Glomerular visceral epithelial cell (primary cell): ENCODE measurements at regions not wholly inside any gene's neighbourhood (a gene's known extent, or its start where the extent isn't known, plus 50 kb on each side); places are given as distances from the start of the nearest gene placed in this dataset.

ENCODE experiments used
- DNase-seq: peaks from one replicate; pipeline ENCODE4 v3.0.0-alpha.2; 2016; ENCODE audit errors: extremely low spot score

DNA sequence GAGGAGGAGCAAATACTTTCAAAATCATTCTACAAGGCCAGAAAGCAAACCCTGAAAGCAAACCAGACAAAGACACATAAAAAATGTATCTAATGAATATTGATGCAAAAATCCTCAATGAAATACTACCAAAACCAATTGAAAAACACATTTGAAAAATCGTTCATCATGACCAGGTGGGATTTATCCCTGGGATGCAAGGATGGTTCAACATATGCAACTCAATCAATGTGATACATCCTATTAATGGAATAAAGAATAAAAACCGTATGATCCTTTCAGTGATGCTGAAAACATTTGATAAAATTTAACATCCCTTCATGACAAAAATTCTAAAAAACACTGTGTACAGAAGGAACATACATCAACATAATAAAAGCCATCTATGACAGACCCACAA lies 337.6 kb downstream of the NNT start:
- no peak for DNase-seq

DNA sequence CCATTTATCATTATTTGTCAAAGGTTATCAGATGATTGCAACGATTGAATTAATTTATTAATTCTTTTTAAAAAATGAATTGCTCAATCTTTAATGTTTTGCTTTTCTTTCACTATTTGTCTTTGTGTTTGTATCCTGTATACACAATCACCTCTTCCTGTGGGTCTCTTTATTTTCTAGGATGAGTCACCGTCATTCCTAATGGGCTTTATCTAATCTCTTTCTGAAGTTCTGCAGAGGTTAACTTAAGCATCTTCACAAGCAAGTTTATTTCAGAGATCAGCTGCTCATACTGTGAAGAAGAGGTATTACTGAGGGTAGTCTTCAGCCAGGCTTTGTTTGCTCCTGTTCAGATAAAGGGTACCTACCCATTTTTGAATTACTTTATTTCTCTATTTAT lies 323.9 kb downstream of the NNT start:
- DNase-seq: no peak

DNA sequence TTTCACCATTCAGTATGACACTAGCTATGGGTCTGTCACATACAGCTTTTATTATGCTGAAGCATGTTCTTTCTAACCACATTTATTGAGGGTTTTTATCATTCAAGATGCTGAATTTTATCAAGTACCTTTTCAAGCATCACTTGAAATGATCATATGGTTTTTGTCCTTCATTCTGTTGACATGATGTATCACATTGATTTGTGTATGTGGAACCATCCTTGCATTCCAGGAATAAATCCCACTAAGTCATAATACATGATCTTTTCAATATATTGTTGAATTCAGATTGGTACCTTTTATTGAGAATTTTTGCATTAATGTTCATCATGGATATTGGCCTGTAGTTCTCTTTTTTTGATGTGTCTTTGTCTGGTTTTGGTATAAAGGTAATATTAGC lies 317.4 kb downstream of the NNT start:
- DNase-seq: no peak

DNA sequence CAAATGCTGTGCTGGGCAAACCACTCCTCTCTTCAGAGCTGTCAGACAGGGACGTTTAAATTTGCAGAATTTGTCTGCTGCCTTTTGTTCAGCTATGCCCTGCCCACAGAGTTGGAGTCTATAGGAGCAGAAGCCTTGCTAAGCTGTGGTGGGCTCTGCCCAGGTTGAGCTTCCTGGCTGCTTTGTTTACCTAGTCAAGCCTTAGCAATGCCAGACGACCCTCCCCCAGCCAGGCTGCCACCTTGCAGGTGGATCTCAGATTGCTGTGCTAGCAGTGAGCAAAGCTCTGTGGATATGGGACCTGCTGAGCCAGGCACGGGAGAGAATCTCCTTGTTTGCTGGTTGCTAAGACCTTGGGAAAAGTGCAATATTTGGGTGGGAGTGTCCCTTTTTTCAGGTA lies 314.9 kb downstream of the NNT start:
- no peak for DNase-seq

DNA sequence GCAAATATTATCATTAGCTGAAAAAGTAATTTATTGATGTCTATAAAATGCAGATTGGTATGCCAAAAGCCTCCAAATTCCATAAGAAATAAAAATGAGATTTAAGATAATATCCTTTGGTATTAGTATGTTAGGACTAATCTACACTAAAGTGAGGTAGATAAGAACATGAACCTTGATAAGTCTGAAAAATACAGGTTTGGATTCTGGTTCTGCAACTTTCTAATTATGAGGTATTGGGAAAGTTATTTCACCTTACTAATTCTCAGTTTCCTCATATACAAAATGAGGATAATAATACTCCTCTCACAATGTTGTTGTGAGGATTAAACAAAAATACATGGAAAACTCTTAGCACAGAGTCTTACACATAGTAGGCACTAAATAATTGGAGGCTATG lies 300.1 kb downstream of the NNT start:
- no peak for DNase-seq

DNA sequence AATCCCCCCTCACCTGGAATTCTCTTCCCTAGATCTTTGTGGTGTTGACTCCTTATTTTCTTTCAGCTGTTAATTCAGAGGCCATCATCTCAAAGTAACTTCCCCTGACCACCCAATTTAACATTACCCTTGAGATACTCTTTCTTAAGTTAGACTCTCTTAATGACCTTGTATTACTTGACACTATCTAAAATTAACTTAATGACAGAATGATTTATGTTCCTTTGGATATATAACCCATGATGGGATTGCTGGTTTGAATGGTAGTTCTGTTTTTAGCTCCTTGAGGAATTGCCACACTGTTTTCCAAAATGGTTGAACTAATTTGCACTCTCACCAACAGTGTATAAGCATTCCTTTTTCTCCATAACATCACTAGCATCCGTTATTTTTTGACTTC lies 298.0 kb downstream of the NNT start:
- no peak for DNase-seq

DNA sequence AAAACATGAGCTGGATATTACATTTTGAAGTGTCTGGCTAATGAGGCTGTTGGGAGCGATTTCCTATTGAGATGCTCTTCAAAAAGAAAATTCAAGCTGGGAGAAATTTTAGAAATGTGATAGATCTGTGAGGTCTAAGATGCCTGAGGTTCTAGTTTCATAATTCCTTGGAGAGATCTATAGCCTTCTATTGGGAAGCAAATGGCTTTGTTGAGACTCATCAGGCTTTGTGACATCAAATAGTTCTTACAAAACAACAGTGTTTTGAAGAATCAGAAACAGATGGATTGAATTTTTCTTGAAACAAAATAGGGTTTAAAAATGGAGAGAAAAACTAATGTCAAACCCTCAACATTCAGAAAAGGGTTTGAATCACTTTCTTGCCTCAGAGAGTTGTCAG lies 292.9 kb downstream of the NNT start:
- DNase-seq: no peak

DNA sequence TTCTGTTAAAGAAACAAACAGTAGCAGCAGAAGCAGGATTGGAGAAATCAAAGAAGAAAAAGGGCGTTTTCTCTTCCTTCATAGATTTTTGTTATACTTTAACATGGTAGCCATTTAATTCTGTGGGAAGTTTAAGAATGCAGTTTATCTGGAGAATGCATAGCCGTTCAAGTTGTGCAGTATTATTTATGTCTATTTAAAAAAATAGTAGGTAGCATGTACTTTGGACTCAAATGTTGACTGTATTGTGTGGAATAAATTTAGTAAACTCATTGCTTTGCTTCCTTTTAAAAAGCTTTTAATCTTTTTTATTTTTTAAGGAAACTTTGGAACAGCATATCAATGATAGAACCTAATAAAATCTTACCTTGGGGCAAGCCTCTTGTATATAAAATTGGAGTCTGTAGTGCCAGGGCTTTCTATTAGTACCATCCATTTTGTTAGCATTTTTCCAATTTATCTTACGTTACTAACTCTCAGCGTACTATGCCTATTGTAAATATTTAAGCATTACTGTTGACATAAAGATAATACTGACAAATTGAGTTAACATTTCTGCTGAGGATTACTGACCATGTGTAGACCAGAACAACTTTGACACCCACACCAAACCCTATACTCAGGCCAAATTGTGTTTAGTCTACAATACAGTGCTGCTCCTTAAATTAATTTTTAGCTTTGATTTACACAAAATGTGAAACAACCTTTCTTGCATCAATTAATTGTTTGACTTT lies 291.1 kb downstream of the NNT start:
- no peak for DNase-seq

DNA sequence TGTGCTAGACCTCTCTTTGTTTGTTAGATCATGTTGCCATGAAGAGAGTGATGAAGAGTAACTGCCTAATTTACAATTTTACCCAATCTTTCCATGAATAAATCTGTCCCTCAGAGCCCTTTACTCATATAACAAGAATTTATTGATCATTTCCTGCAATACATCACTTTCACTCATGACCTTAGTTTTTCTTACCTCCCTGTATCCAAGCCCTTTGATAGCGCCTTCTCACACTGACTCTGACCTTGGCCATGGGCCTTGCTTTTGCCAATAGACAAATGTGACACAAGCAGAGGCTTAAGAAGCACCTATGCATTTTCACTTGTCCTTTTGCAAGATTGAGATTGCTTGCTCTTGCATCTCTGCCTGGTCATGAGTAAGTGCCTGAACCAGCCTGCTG lies 288.1 kb downstream of the NNT start:
- DNase-seq: no peak

DNA sequence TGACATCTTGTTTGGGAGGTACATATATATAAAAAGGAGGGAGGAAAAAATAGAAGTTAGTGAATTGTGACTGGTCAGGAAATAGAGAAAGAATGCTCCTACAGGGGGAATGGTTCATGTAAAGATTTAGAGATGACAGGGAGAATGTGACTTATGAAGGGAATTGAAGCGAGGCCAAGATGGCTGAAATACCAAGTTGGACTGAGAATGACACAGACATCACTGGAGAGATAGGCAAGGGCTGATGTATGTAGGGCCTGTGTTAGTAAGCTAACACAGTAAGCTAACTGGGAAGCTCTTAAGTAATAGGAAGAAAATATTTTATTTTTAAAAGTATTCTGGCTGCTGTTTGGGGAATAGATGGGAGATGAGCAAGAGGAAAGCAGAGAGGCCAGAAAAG lies 286.3 kb downstream of the NNT start:
- DNase-seq: no peak

DNA sequence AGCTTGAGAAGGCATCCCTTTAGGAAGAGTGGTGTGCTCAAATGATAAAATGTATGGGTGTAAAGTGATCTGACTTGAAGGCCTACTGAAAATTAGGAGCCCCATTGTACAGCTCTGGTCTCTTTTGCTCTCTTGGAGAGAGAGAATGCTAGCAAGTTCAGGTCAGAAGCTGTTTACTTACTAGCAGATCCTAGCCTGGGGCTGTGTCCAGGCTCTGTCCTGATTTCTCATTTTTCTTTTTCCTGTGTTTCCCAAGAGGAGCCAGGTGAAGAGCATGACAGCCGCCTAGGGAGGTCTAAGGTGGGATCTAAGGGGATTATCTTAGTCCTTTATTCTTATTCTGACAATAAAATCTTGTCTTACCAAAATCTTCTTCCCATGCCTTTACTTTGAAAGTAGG lies 272.8 kb downstream of the NNT start:
- no peak for DNase-seq

DNA sequence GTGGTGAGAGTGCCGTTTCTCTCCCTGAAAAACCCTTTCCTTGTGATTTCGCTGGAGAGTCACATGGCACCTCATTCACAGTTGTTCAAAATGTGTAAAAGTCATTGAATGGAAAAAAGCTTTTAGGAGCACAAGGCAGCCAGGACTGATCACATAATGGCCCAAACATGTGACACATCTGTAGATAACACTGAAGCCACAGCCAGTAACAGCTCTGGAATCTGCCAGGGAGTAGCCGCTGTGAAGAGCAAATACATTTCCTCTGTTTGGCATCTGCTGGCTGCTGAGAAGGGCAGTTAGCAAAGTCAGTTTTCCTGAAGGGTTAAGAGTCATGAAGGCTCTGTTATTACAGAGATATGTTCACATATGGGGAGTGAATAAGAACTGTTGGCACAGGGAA lies 271.8 kb downstream of the NNT start:
- DNase-seq: no peak

DNA sequence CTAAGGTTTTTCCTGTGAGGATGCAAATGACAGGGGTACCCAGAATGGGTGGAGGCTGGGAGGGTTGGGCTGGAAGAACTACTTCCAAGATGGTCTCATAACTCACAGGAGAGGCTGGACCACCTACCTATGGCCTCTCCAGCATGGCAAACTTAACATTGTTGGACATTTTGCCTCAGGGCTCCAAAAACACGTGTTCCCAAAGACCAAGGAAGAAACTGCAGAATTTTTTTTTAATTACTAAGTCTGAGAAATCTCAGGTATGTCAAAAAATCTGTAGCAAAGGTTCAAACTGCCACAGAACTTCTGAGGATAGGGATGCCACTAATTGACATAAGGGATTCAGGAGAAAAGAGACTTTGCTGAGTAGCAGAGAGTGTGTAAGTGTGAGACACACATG lies 270.8 kb downstream of the NNT start:
- DNase-seq: no peak

DNA sequence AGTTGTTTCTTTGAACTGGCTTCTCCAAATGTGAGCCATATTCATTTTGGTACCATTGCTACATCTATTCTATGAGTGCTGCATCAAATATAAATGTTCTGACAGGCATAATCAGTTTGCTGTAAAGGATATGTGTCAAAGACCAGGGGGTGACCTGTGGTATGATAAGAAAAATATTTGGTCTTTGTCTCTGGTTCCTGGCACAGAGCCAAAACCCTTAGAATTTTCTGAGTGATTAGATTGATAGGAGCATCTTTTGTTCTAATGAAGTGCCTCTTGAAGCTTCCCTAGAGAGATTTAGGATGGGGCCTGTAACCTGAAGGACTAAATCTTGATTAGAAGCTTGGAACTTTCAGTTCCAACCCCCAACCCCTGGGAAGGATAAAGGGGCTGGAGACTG lies 256.3 kb downstream of the NNT start:
- no peak for DNase-seq

DNA sequence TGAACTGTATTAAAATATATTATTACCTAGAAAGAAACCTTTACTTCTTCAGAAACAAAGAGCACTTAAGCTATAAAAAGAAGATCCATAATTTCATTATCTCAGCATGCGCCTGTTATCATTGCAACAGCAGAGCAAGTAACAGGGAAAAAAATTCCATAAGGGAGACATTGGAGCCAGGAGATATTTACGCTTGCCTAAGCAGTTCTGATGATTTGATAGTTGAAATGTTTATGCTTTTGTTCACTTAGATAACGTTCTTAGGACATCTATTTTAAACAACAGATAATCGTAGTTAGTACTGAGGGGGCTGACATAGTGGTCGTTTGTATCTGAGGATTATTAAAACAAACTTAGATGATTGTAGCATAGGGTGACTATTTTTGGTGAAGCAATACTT lies 252.5 kb downstream of the NNT start:
- DNase-seq: no peak

DNA sequence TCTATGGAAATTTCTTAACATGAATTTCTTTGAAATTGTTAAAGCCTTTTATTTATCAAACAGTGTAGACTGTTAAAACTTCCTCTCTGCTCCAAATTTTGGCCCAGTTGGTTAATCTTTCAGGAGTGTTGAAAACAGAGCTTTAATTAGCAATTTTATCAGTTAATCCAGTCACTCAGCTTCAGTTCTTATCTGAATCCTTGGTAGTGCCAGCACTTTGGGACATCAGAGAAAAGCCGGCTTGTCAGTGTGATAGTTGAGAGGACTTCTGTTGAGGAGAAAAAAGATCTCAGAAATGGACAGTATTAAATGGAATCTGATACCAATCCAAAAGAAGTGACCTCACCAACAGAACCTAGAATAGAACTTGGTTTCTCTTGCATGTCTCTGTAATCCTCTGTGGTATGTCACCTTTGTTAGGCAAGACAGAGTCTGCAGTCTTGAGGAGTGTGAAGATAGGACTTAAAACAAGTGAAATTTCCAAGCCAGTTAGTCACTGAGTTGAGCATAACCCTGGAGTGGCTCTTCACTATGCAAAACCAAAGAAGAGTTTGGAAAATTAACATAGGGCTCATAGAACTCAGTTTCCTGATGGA lies 251.8 kb downstream of the NNT start:
- DNase-seq: no peak

DNA sequence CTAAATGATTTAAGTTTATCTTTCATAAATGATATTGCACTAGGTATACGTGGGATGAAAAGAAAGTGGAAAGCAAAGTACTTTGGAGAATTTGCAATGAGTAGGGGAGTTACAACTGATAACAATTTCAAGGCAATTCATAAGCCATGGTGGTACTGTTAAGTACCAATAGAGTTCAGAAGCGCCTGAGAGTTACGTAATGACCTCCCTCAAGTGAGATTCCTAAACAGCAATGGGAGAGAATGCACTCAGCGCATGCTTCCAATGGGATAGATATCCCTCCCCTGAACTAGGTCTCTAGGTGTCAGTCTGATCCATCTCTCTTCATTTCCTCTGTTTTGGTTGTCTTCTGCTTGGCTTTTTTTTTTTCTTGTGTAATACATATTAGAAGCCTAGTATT lies 249.3 kb downstream of the NNT start:
- no peak for DNase-seq

DNA sequence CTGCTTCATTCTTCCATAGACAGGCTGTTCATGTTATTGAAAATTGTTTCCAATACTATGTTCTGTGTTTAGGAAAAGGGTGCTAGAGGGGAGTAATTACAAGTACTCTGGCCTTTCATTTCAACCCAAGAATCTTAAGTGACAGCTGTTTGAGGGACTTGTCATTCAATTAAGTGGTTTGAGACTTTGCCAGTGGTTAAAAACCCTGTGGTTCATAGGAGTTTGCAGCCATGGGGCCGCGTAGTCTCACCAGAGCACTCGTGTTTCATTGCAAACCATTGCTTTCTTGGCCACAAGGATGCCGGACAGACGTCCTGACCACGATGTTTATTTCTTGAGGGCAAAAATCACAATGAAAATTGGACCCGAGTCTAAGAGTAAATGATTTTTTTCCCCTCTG lies 248.8 kb downstream of the NNT start:
- no peak for DNase-seq

DNA sequence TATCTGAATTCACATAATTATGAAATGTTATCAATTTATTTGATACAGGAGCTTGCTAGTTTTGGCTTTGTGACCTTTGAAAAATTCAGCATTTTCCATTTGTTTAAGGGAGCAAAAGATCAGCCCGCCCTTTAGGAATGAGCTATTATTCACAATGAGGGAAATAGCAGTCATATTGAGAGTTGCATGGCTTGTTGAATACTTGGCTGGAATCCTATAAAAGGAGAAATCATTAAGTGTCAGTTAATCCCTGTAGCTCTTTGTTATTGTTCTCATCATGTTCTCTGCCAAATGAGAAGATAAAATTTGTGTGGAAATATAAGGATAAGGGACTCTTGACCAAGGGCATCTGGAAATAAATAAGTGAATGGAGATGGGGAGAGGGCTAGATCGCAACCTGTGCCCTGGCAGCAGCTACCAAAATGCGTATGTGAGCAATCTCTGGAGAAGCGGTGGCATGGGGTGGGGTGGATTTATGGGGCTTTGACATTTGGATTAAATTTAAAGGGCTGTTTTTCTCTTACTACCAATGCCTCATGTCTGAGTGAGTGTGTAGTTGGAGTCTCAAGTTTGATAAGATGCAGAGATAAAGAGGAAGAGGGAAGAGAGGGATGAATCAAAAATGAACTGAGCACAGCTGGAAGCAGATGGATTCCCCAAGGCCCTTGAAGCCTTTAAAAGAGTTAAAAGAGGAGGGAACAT lies 237.6 kb downstream of the NNT start:
- DNase-seq: no peak

DNA sequence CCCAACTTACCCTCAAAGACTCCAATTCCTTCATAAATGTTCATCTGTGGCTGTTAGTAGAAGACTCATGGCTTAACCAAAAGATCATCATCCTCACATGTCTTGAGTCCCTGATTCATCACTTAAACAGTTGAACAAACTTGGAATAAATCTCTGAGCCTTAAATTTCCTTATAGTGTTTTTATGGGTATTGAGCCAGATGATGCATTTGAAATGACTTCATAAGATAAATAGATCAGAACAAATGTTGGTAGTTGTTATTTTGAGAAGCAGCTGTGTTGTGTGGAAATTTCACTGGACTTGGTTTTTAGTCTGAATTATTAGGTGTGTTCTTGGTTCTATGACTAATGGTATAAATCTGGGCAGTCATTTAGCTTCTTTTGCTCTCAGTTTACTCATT lies 236.2 kb downstream of the NNT start:
- no peak for DNase-seq

DNA sequence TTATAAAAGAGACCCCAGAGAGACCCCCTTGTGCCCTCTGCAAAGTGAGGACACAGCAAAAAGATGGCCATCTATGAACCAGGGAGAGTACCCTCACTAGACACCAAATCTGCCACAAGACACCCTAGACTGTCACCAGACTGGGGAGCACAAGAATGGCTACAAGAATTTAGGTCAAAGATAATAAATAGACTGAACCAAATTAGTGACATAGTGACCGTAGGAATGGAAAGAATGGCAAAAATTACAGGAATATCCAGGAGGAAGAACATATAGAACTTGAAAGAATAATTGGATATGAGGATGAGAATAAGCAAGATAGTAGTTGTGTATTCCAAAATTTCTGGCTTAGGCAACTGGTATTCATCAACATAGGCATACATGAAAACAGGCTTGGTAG lies 235.0 kb downstream of the NNT start:
- no peak for DNase-seq

DNA sequence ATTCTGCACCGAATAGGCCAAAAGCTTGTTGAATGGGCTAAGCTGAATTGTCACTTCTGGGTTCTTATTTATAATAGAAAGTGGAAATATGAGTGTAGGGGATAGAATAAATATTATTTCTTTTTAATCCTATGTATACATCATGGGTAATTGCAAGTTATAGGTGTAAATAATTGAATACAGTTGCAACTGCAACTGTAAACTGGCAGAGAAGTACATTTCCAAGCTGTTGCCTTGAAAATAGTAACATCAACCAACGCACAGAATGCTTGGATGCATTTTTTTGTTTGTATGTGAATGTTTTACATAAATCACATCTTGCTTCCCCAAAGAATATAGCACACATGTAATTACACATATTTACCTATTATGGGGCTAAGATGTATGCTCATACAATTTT lies 234.1 kb downstream of the NNT start:
- DNase-seq: no peak

DNA sequence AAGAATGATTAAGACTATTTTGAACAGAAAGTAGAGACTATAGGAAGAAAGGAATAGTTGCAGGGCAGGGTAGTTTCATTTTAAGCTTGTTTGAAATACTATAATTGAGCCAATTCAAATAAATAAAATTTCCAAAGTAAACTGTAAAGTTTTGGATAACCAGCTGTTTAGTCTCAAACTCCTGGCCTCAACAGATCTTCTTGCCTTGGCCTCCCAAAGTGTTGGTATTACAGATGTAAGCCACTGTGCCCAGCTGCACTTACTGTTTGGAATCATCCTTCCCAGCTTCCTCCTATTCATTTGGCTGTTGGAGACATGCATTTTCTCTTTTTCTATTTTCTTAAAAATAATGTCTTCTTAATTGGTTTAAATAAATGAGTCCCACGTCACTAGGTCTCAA lies 231.0 kb downstream of the NNT start:
- DNase-seq: no peak
